PC-9 (cell line): ENCODE measurements at regions not wholly inside any gene's neighbourhood (a gene's known extent, or its start where the extent isn't known, plus 50 kb on each side); places are given as distances from the start of the nearest gene placed in this dataset.

Experiments
- EZH2 ChIP-seq: fragments of 200-600 bp; sonication (generic); IDR thresholded peaks from 2 replicates; pipeline ENCODE4 v1.8.0; 2017; ENCODE audit warnings: antibody characterized with exemption, low read depth
- TF ChIP-seq, protein P1 (sequence below): fragments of 200-600 bp; sonication (generic); conservative IDR thresholded peaks from 2 replicates; pipeline ENCODE4 v1.6.1; 2017; ENCODE audit warnings: mixed run types, antibody characterized with exemption, mild to moderate bottlenecking, moderate library complexity

DNA sequence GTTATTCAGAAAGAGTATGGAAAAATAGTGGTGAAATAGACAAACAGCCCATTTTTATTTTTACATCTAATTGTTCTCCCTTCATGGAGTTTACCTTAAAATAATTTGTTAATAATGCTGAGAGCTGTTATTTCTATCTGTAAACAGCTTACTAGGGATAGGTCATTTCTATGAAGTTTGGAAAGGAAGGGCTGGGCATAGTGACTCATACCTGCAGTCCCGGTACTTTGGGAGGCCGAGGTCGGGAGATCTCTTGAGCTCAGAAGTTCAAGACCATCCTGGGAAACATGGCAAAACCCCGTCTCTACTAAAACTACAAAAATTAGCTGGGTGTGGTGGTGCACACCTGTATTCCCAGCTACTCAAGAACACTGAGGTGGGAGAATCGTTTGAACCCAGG is 624.3 kb upstream of the LMCD1 start:
- TF ChIP-seq EZH2, result no peak
- TF ChIP-seq, protein P1, sequence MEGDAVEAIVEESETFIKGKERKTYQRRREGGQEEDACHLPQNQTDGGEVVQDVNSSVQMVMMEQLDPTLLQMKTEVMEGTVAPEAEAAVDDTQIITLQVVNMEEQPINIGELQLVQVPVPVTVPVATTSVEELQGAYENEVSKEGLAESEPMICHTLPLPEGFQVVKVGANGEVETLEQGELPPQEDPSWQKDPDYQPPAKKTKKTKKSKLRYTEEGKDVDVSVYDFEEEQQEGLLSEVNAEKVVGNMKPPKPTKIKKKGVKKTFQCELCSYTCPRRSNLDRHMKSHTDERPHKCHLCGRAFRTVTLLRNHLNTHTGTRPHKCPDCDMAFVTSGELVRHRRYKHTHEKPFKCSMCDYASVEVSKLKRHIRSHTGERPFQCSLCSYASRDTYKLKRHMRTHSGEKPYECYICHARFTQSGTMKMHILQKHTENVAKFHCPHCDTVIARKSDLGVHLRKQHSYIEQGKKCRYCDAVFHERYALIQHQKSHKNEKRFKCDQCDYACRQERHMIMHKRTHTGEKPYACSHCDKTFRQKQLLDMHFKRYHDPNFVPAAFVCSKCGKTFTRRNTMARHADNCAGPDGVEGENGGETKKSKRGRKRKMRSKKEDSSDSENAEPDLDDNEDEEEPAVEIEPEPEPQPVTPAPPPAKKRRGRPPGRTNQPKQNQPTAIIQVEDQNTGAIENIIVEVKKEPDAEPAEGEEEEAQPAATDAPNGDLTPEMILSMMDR, result no peak
